Breast epithelium (tissue), 4 donors: ENCODE measurements at regions not wholly inside any gene's neighbourhood (a gene's known extent, or its start where the extent isn't known, plus 50 kb on each side); places are given as distances from the start of the nearest gene placed in this dataset.

Experiments
- DNase-seq, 2 donors: peaks; one replicate each; pipeline ENCODE4 v3.0.0-alpha.2; 2019; ENCODE audit warnings: low spot score in 2 of 2
- H3K27ac ChIP-seq, 2 donors: fragments of 200-600 bp; sonication (generic) in 1 of 2; one replicate each; pipeline ENCODE4 v1.5.1; 2016 to 2019; ENCODE audit warnings: mild to moderate bottlenecking in 1 of 2
- H3K27me3 ChIP-seq, 2 donors: fragments of 200-600 bp; sonication (generic) in 1 of 2; one replicate each; pipeline versions ENCODE4 v1.5.1 to v1.6.0; 2017 to 2019; ENCODE audit warnings: control low read depth in 1 of 2, mild to moderate bottlenecking in 1 of 2
- H3K36me3 ChIP-seq: fragments of 200-600 bp; one replicate; pipeline ENCODE4 v1.5.1; 2019
- H3K4me1 ChIP-seq, 2 donors: fragments of 200-600 bp; sonication (generic); one replicate each; pipeline ENCODE4 v1.5.1; 2016 to 2019; ENCODE audit warnings: control low read depth in 1 of 2
- H3K4me3 ChIP-seq, 3 donors: fragments of 200-600 bp; sonication (generic); 1 replicate in 2 of 3; 2 replicates in 1 of 3; pipeline ENCODE4 v1.5.1; 2016 to 2019; ENCODE audit warnings: mild to moderate bottlenecking in 3 of 3, moderate library complexity in 2 of 3
- H3K9me3 ChIP-seq, 2 donors: fragments of 200-600 bp; sonication (generic) in 1 of 2; one replicate each; pipeline ENCODE4 v1.5.1; 2016 to 2019; ENCODE audit warnings: control low read depth in 1 of 2
- CTCF ChIP-seq, 3 donors: fragments of 450-650 bp; IDR thresholded peaks; one replicate each; pipeline ENCODE4 v1.5.1; 2016 to 2017; ENCODE audit warnings: antibody characterized with exemption in 3 of 3, mild to moderate bottlenecking in 3 of 3, moderate library complexity in 3 of 3
- POLR2A ChIP-seq: fragments of 450-650 bp; IDR thresholded peaks from one replicate; pipeline ENCODE4 v1.6.1; 2016; ENCODE audit warnings: antibody characterized with exemption, mild to moderate bottlenecking, moderate library complexity
- POLR2AphosphoS5 ChIP-seq, 3 donors: sonication (generic); formaldehyde crosslinking; IDR thresholded peaks; one replicate each; pipeline ENCODE4 v1.6.1; 2017; ENCODE audit warnings: antibody characterized with exemption in 3 of 3
- intact Hi-C: fragments of 100-400 bp; cut with DNase I; formaldehyde crosslinking; loops from one replicate; pipeline ENCODE4 v1.15.1; 2023; ENCODE audit warnings: low total_unique reads

GRCh38 chr2:221761260-221761659 lies 189.2 kb upstream of the EPHA4 start:
- TF ChIP-seq CTCF (IDR thresholded peaks at IDR 0.05) (no peak), POLR2A (no peak), POLR2AphosphoS5 (IDR thresholded peaks at IDR 0.05) (no peak)
- peaks cover 0 to 2% of the 10 kb centered on the region in 2 donors for H3K27me3 ChIP-seq
- H3K9me3 ChIP-seq: no peaks in the 10 kb centered on the region
- no peak for DNase-seq
- no peak overlapping the region for H3K27ac ChIP-seq
- H3K4me1 ChIP-seq: no peaks in the 10 kb centered on the region
- no peaks in the 10 kb centered on the region for H3K36me3 ChIP-seq
- H3K4me3 ChIP-seq: no peak overlapping the region
- intact Hi-C loops: loop anchor here (10.0 kb wide), 1 partner anchor 1236 kb away; no protein-coding TSS in a partner anchor

- Histone ChIP-seq H3K27me3 (no peaks in the 10 kb centered on the region), H3K4me1 (no peaks in the 10 kb centered on the region), H3K4me3 (no peak overlapping the region), H3K27ac (no peak overlapping the region), H3K9me3 (no peaks in the 10 kb centered on the region), H3K36me3 (no peaks in the 10 kb centered on the region)
- intact Hi-C loops: no loop called here
- no peak for DNase-seq
- no peak for TF ChIP-seq POLR2AphosphoS5 (IDR thresholded peaks at IDR 0.05)
- no peak for TF ChIP-seq CTCF (IDR thresholded peaks at IDR 0.05)
These were observed 186.0 kb upstream of the EPHA4 start for GRCh38 chr2:221758076-221758475.

GRCh38 chr2:221753401-221753800 lies 181.3 kb upstream of the EPHA4 start:
- H3K9me3 ChIP-seq: no peaks in the 10 kb centered on the region
- H3K27ac ChIP-seq: no peak overlapping the region
- H3K4me3 ChIP-seq: no peak overlapping the region
- no peaks in the 10 kb centered on the region for H3K4me1 ChIP-seq
- H3K27me3 ChIP-seq: no peaks in the 10 kb centered on the region
- no peak for DNase-seq
- intact Hi-C loops: loop anchor here (5.0 kb wide), 1 partner anchor 326 kb away; no protein-coding TSS in a partner anchor
- TF ChIP-seq POLR2AphosphoS5 (IDR thresholded peaks at IDR 0.05) (no peak), POLR2A (no peak), CTCF (IDR thresholded peaks at IDR 0.05) (no peak)
- no peaks in the 10 kb centered on the region for H3K36me3 ChIP-seq

- TF ChIP-seq POLR2AphosphoS5 (IDR thresholded peaks at IDR 0.05): no peak
- no peak for TF ChIP-seq CTCF (IDR thresholded peaks at IDR 0.05)
- no peak for TF ChIP-seq POLR2A
- no peak for DNase-seq
- H3K4me1 ChIP-seq: no peaks in the 10 kb centered on the region
- H3K27me3 ChIP-seq: no peaks in the 10 kb centered on the region
- H3K4me3 ChIP-seq: no peak overlapping the region
- H3K9me3 ChIP-seq: no peaks in the 10 kb centered on the region
- H3K27ac ChIP-seq: no peak overlapping the region
- intact Hi-C loops: loop anchor here (5.0 kb wide), 1 partner anchor 325 kb away; no protein-coding TSS in a partner anchor
- no peaks in the 10 kb centered on the region for H3K36me3 ChIP-seq
These were observed 180.7 kb upstream of the EPHA4 start for GRCh38 chr2:221752781-221753180.

- Histone ChIP-seq H3K9me3 (no peaks in the 10 kb centered on the region), H3K27me3 (no peaks in the 10 kb centered on the region), H3K36me3 (no peaks in the 10 kb centered on the region), H3K4me3 (no peak overlapping the region), H3K4me1 (no peaks in the 10 kb centered on the region), H3K27ac (no peak overlapping the region)
- DNase-seq: no peak
- intact Hi-C loops: loop anchor here (5.0 kb wide), 1 partner anchor 323 kb away; no protein-coding TSS in a partner anchor
- TF ChIP-seq CTCF (IDR thresholded peaks at IDR 0.05): no peak
- TF ChIP-seq POLR2A: no peak
- TF ChIP-seq POLR2AphosphoS5 (IDR thresholded peaks at IDR 0.05): no peak
These were observed 178.2 kb upstream of the EPHA4 start for GRCh38 chr2:221750316-221750715.
